Uterus (tissue), 2 donors: ENCODE measurements at regions not wholly inside any gene's neighbourhood (a gene's known extent, or its start where the extent isn't known, plus 50 kb on each side); places are given as distances from the start of the nearest gene placed in this dataset.

ENCODE experiments used
- CTCF ChIP-seq, 4 experiments: fragments of 200-600 bp in 2 of 4; fragments of 450-650 bp in 2 of 4; sonication (generic) in 2 of 4; IDR thresholded peaks; one replicate each; pipeline ENCODE4 v1.5.1; 2016 to 2019; ENCODE audit warnings: antibody characterized with exemption in 4 of 4, mild to moderate bottlenecking in 2 of 4, moderate library complexity in 1 of 4
- POLR2A ChIP-seq, 2 donors: fragments of 450-650 bp; IDR thresholded peaks; one replicate each; pipeline ENCODE4 v1.6.1; 2016; ENCODE audit warnings: antibody characterized with exemption in 2 of 2, mild to moderate bottlenecking in 1 of 2, moderate library complexity in 1 of 2

GRCh38 chr1:37398096-37398495, 76.3 kb upstream of the ZC3H12A start:
- no peak for TF ChIP-seq POLR2A (IDR thresholded peaks at IDR 0.05)
- no peak for TF ChIP-seq CTCF (IDR thresholded peaks at IDR 0.05)
